GM23338 (cell line): ENCODE measurements at regions not wholly inside any gene's neighbourhood (a gene's known extent, or its start where the extent isn't known, plus 50 kb on each side); places are given as distances from the start of the nearest gene placed in this dataset.

Source experiments
- ATAC-seq: fragments of 200-7000 bp; cut with Tn5 transposase; 3 replicates; pipeline ENCODE4 v1.9.1; 2020
- DNase-seq: peaks from one replicate; pipeline ENCODE4 v3.0.0-alpha.2; 2015; ENCODE audit warnings: low spot score
- H2AFZ ChIP-seq: fragments of 200-600 bp; sonication (generic); 2 replicates; pipeline ENCODE4 v1.8.0; 2016; ENCODE audit warnings: antibody characterized with exemption, mild to moderate bottlenecking, moderate library complexity
- H3F3A ChIP-seq: fragments of 200-600 bp; sonication (generic); replicated peaks from 2 replicates; pipeline ENCODE4 v1.8.0; 2017; ENCODE audit warnings: antibody characterized with exemption, mixed run types, low read depth
- H3K27ac ChIP-seq: fragments of 200-600 bp; sonication (generic); 2 replicates; pipeline ENCODE4 v1.6.1; 2016; ENCODE audit warnings: low read depth
- H3K27me3 ChIP-seq: fragments of 200-600 bp; sonication (generic); 2 replicates; pipeline ENCODE4 v1.8.0; 2016; ENCODE audit warnings: mild to moderate bottlenecking, mixed run types, moderate library complexity; ENCODE audit not compliant: insufficient read depth
- H3K36me3 ChIP-seq: fragments of 200-600 bp; sonication (generic); 2 replicates; pipeline ENCODE4 v1.8.0; 2016; ENCODE audit warnings: mild to moderate bottlenecking; ENCODE audit not compliant: insufficient read depth
- H3K4me1 ChIP-seq: fragments of 200-600 bp; sonication (generic); 2 replicates; pipeline ENCODE4 v1.8.0; 2016; ENCODE audit warnings: mild to moderate bottlenecking, moderate library complexity; ENCODE audit not compliant: insufficient read depth
- H3K4me2 ChIP-seq: fragments of 200-600 bp; sonication (generic); 2 replicates; pipeline ENCODE4 v1.7.1; 2017; ENCODE audit warnings: mixed run types
- H3K4me3 ChIP-seq: fragments of 200-600 bp; sonication (generic); 2 replicates; pipeline ENCODE4 v1.6.1; 2016; ENCODE audit warnings: mixed run types
- H3K79me2 ChIP-seq: fragments of 200-600 bp; sonication (generic); replicated peaks from 2 replicates; pipeline ENCODE4 v1.8.0; 2017; ENCODE audit warnings: mild to moderate bottlenecking; ENCODE audit not compliant: insufficient read depth
- H3K9me2 ChIP-seq: fragments of 200-600 bp; sonication (generic); 2 replicates; pipeline ENCODE4 v1.8.0; 2017; ENCODE audit not compliant: insufficient read depth
- H4K20me1 ChIP-seq: fragments of 200-600 bp; sonication (generic); replicated peaks from 2 replicates; pipeline ENCODE4 v1.8.0; 2017; ENCODE audit warnings: mild to moderate bottlenecking; ENCODE audit not compliant: insufficient read depth
- H3K27ac Mint-ChIP-seq: 2 replicates; pipeline ENCODE4 v1.8.0; 2020; ENCODE audit warnings: inconsistent platforms, mild to moderate bottlenecking, moderate library complexity, mixed read lengths
- H3K27me3 Mint-ChIP-seq: 3 replicates; pipeline ENCODE4 v1.8.0; 2022; ENCODE audit warnings: low read depth, mild to moderate bottlenecking, moderate library complexity, mixed read lengths, inconsistent platforms; ENCODE audit not compliant: insufficient read depth, poor library complexity
- H3K36me3 Mint-ChIP-seq: 3 replicates; pipeline ENCODE4 v1.8.0; 2021; ENCODE audit warnings: low read depth, mild to moderate bottlenecking, inconsistent platforms, moderate library complexity, mixed read lengths
- H3K4me1 Mint-ChIP-seq: 3 replicates; pipeline ENCODE4 v1.8.0; 2020; ENCODE audit warnings: mild to moderate bottlenecking, inconsistent platforms, mixed read lengths
- H3K4me3 Mint-ChIP-seq: 3 replicates; pipeline ENCODE4 v1.8.0; 2021; ENCODE audit warnings: moderate library complexity, mild to moderate bottlenecking, inconsistent platforms, mixed read lengths
- H3K9me3 Mint-ChIP-seq: 3 replicates; pipeline ENCODE4 v1.8.0; 2020; ENCODE audit warnings: moderate library complexity, mild to moderate bottlenecking, inconsistent platforms, mixed read lengths
- CREB1 ChIP-seq: fragments of 250-450 bp; sonication (Bioruptor Pico); IDR thresholded peaks from 2 replicates; pipeline ENCODE4 v1.5.0; 2020; ENCODE audit warnings: low read depth, mild to moderate bottlenecking, moderate library complexity
- EZH2 ChIP-seq: fragments of 200-600 bp; sonication (generic); IDR thresholded peaks from one replicate; pipeline ENCODE4 v1.8.0; 2017; ENCODE audit warnings: antibody characterized with exemption, mild to moderate bottlenecking, low read depth; ENCODE audit not compliant: unreplicated experiment
- EZH2phosphoT487 ChIP-seq: fragments of 200-600 bp; sonication (generic); IDR thresholded peaks from one replicate; pipeline ENCODE4 v1.8.1; 2018; ENCODE audit warnings: antibody characterized with exemption; ENCODE audit not compliant: unreplicated experiment
- JUNB ChIP-seq: IDR thresholded peaks from one replicate; pipeline ENCODE4 v1.6.1; 2016; ENCODE audit warnings: antibody characterized with exemption; ENCODE audit not compliant: unreplicated experiment
- NANOG ChIP-seq: IDR thresholded peaks from 2 replicates; pipeline ENCODE4 v1.6.1; 2016; ENCODE audit warnings: antibody characterized with exemption, borderline replicate concordance
- POLR2AphosphoS5 ChIP-seq: IDR thresholded peaks from 2 replicates; pipeline ENCODE4 v1.6.1; 2016; ENCODE audit warnings: antibody characterized with exemption, low read depth
- STAT1 ChIP-seq: IDR thresholded peaks from one replicate; pipeline ENCODE4 v1.6.1; 2016; ENCODE audit warnings: antibody characterized with exemption; ENCODE audit not compliant: unreplicated experiment
- ZNF114 ChIP-seq: fragments of 250-450 bp; sonication (Bioruptor Pico); IDR thresholded peaks from 2 replicates; pipeline ENCODE4 v1.5.0; 2020; ENCODE audit warnings: mild to moderate bottlenecking, moderate library complexity
- ZNF331 ChIP-seq: fragments of 250-450 bp; sonication (Bioruptor Pico); IDR thresholded peaks from 2 replicates; pipeline ENCODE4 v1.5.0; 2020; ENCODE audit warnings: low read depth, mild to moderate bottlenecking, moderate library complexity
- TF ChIP-seq, protein P1 (sequence below), 2 experiments: fragments of 200-600 bp in 1 of 2; sonication (generic) in 1 of 2; conservative IDR thresholded peaks; 2 replicates each; pipeline versions ENCODE4 v1.5.1 to v1.6.1; 2016 to 2017; ENCODE audit warnings: antibody characterized with exemption in 2 of 2, low read depth in 2 of 2, mild to moderate bottlenecking in 2 of 2, moderate library complexity in 1 of 2
- TF ChIP-seq, protein P2 (sequence below): IDR thresholded peaks from 2 replicates; pipeline ENCODE4 v1.6.1; 2016; ENCODE audit warnings: antibody characterized with exemption
- TF ChIP-seq, protein P3 (sequence below): fragments of 250-450 bp; sonication (Bioruptor Pico); IDR thresholded peaks from 2 replicates; pipeline ENCODE4 v1.5.0; 2020; ENCODE audit warnings: mild to moderate bottlenecking, moderate library complexity
- TF ChIP-seq, protein P4 (sequence below): IDR thresholded peaks from one replicate; pipeline ENCODE4 v1.6.1; 2018; ENCODE audit warnings: antibody characterized with exemption; ENCODE audit not compliant: unreplicated experiment

DNA sequence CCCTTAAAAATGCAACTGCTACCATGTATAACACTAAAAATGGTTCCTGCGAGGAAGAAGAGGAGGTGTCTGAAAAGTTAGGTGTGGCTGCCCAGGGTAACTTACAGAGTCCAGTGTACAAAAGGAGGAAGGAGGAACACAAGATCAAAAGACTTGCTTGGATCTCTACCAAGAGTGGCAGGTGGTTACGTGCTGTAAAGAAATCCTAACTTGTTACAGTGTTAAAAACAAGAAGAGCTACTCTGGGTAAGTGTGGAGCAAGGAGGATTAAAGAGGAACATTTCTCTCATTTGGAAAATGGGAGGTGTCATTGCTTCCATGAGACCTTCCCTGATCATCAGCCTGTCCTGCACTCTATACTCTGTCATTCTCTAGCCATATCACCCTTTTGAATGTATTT, 242.0 kb downstream of the PTTG2 start (continued):
- TF ChIP-seq CREB1 (CRISPR knock-in tag) (no peak), JUNB (no peak), NANOG (no peak)

DNA sequence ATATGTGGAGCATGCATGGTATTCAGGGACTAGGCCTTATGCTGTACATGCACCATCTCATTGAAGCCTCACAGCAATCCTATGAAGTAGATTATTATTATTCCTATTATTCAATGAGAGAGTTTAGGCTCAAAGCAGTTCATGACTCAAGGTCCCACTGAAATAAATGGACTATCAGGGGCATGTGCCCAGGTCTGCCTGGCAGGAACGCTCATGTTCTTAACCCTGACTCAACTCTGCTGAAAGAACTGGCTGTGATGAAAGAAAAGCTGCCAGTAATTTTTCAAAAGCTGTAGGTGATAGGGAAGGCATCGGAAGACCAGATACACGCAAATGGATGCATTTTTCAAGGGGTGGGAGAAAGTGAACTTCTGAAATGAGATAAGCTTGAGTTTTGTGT, 243.4 kb downstream of the PTTG2 start:
- TF ChIP-seq, protein P1, sequence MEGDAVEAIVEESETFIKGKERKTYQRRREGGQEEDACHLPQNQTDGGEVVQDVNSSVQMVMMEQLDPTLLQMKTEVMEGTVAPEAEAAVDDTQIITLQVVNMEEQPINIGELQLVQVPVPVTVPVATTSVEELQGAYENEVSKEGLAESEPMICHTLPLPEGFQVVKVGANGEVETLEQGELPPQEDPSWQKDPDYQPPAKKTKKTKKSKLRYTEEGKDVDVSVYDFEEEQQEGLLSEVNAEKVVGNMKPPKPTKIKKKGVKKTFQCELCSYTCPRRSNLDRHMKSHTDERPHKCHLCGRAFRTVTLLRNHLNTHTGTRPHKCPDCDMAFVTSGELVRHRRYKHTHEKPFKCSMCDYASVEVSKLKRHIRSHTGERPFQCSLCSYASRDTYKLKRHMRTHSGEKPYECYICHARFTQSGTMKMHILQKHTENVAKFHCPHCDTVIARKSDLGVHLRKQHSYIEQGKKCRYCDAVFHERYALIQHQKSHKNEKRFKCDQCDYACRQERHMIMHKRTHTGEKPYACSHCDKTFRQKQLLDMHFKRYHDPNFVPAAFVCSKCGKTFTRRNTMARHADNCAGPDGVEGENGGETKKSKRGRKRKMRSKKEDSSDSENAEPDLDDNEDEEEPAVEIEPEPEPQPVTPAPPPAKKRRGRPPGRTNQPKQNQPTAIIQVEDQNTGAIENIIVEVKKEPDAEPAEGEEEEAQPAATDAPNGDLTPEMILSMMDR (conservative IDR thresholded peaks at IDR 0.05; ENCODE audit: low read depth in 2 of 2) = no peak
- TF ChIP-seq NANOG (no peak), EZH2phosphoT487 (no peak), EZH2 (no peak), STAT1 (no peak), CREB1 (CRISPR knock-in tag) (no peak), JUNB (no peak), POLR2AphosphoS5 (no peak), ZNF331 (CRISPR knock-in tag) (no peak), ZNF114 (CRISPR knock-in tag) (no peak)
- TF ChIP-seq, protein P2, sequence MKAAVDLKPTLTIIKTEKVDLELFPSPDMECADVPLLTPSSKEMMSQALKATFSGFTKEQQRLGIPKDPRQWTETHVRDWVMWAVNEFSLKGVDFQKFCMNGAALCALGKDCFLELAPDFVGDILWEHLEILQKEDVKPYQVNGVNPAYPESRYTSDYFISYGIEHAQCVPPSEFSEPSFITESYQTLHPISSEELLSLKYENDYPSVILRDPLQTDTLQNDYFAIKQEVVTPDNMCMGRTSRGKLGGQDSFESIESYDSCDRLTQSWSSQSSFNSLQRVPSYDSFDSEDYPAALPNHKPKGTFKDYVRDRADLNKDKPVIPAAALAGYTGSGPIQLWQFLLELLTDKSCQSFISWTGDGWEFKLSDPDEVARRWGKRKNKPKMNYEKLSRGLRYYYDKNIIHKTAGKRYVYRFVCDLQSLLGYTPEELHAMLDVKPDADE = no peak
- TF ChIP-seq, protein P3, sequence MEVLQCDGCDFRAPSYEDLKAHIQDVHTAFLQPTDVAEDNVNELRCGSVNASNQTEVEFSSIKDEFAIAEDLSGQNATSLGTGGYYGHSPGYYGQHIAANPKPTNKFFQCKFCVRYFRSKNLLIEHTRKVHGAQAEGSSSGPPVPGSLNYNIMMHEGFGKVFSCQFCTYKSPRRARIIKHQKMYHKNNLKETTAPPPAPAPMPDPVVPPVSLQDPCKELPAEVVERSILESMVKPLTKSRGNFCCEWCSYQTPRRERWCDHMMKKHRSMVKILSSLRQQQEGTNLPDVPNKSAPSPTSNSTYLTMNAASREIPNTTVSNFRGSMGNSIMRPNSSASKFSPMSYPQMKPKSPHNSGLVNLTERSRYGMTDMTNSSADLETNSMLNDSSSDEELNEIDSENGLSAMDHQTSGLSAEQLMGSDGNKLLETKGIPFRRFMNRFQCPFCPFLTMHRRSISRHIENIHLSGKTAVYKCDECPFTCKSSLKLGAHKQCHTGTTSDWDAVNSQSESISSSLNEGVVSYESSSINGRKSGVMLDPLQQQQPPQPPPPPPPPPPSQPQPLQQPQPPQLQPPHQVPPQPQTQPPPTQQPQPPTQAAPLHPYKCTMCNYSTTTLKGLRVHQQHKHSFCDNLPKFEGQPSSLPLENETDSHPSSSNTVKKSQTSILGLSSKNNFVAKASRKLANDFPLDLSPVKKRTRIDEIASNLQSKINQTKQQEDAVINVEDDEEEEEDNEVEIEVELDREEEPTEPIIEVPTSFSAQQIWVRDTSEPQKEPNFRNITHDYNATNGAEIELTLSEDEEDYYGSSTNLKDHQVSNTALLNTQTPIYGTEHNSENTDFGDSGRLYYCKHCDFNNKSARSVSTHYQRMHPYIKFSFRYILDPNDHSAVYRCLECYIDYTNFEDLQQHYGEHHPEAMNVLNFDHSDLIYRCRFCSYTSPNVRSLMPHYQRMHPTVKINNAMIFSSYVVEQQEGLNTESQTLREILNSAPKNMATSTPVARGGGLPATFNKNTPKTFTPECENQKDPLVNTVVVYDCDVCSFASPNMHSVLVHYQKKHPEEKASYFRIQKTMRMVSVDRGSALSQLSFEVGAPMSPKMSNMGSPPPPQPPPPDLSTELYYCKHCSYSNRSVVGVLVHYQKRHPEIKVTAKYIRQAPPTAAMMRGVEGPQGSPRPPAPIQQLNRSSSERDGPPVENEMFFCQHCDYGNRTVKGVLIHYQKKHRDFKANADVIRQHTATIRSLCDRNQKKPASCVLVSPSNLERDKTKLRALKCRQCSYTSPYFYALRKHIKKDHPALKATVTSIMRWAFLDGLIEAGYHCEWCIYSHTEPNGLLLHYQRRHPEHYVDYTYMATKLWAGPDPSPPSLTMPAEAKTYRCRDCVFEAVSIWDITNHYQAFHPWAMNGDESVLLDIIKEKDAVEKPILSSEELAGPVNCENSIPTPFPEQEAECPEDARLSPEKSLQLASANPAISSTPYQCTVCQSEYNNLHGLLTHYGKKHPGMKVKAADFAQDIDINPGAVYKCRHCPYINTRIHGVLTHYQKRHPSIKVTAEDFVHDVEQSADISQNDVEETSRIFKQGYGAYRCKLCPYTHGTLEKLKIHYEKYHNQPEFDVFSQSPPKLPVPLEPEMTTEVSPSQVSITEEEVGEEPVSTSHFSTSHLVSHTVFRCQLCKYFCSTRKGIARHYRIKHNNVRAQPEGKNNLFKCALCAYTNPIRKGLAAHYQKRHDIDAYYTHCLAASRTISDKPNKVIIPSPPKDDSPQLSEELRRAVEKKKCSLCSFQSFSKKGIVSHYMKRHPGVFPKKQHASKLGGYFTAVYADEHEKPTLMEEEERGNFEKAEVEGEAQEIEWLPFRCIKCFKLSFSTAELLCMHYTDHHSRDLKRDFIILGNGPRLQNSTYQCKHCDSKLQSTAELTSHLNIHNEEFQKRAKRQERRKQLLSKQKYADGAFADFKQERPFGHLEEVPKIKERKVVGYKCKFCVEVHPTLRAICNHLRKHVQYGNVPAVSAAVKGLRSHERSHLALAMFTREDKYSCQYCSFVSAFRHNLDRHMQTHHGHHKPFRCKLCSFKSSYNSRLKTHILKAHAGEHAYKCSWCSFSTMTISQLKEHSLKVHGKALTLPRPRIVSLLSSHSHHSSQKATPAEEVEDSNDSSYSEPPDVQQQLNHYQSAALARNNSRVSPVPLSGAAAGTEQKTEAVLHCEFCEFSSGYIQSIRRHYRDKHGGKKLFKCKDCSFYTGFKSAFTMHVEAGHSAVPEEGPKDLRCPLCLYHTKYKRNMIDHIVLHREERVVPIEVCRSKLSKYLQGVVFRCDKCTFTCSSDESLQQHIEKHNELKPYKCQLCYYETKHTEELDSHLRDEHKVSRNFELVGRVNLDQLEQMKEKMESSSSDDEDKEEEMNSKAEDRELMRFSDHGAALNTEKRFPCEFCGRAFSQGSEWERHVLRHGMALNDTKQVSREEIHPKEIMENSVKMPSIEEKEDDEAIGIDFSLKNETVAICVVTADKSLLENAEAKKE (CRISPR knock-in tag) = no peak
- TF ChIP-seq, protein P4, sequence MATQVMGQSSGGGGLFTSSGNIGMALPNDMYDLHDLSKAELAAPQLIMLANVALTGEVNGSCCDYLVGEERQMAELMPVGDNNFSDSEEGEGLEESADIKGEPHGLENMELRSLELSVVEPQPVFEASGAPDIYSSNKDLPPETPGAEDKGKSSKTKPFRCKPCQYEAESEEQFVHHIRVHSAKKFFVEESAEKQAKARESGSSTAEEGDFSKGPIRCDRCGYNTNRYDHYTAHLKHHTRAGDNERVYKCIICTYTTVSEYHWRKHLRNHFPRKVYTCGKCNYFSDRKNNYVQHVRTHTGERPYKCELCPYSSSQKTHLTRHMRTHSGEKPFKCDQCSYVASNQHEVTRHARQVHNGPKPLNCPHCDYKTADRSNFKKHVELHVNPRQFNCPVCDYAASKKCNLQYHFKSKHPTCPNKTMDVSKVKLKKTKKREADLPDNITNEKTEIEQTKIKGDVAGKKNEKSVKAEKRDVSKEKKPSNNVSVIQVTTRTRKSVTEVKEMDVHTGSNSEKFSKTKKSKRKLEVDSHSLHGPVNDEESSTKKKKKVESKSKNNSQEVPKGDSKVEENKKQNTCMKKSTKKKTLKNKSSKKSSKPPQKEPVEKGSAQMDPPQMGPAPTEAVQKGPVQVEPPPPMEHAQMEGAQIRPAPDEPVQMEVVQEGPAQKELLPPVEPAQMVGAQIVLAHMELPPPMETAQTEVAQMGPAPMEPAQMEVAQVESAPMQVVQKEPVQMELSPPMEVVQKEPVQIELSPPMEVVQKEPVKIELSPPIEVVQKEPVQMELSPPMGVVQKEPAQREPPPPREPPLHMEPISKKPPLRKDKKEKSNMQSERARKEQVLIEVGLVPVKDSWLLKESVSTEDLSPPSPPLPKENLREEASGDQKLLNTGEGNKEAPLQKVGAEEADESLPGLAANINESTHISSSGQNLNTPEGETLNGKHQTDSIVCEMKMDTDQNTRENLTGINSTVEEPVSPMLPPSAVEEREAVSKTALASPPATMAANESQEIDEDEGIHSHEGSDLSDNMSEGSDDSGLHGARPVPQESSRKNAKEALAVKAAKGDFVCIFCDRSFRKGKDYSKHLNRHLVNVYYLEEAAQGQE = no peak
- Mint-ChIP-seq H3K4me1 (no peaks in the 10 kb centered on the region), H3K36me3 (no peaks in the 10 kb centered on the region), H3K27me3 (no peaks in the 10 kb centered on the region), H3K4me3 (no peak overlapping the region), H3K9me3 (0 out of 3 replicates have a peak, but pooled peaks cover 2% of the 10 kb centered on the region), H3K27ac (no peak overlapping the region)
- no peaks in the 10 kb centered on the region for H3K4me1 ChIP-seq
- H3F3A ChIP-seq = no peaks in the 10 kb centered on the region
- no peaks in the 10 kb centered on the region for H3K79me2 ChIP-seq
- H3K27me3 ChIP-seq = no peaks in the 10 kb centered on the region
- no peaks in the 10 kb centered on the region for H4K20me1 ChIP-seq
- peaks cover 3% of the 10 kb centered on the region; the same call in 1 of the 2 replicates for H3K9me2 ChIP-seq
- no peak overlapping the region for H3K4me2 ChIP-seq
- H2AFZ ChIP-seq = no peak overlapping the region
- ATAC-seq = no peak
- H3K36me3 ChIP-seq = no peaks in the 10 kb centered on the region
- DNase-seq = no peak
- H3K4me3 ChIP-seq = no peak overlapping the region
- no peak overlapping the region for H3K27ac ChIP-seq
